ENCODE measurements at regions not wholly inside any gene's neighbourhood (a gene's known extent, or its start where the extent isn't known, plus 50 kb on each side); places are given as distances from the start of the nearest gene placed in this dataset.

DNA sequence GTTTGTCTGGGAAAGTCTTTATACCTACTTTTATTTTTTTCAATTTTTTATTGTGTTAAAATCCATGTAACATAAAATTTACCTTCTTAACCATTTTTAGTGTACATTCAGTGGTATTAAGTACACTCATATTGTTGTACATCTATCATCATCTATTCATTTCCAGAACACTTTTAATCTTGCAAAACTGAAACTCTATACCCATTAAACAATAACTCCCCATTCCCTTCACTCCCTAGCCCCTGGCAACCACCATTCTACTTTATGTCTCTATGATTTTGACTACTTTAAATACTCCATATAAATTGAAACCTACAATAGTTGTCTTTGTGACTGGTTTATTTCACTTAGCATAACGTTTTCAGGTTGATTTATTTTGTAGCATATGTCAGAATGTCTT lies 131.9 kb upstream of the SLC38A2 start:
- Histone ChIP-seq H3K27ac (ENCODE audit: low read depth in 2 of 2, low read length in 1 of 2) (no peak overlapping the region), H3K79me2 (ENCODE audit: insufficient read depth) (no peaks in the 10 kb centered on the region), H3K4me3 (ENCODE audit: low read depth in 2 of 2, low read length in 1 of 2) (no peak overlapping the region), H3K9ac (no peak overlapping the region), H3K9me2 (no peaks in the 10 kb centered on the region), H3K36me3 (replicated peaks in 1 of 2; ENCODE audit: control insufficient read depth in 1 of 2, insufficient read depth in 2 of 2, low read length in 1 of 2) (peaks cover 0 to 26% of the 10 kb centered on the region in 2 experiments), H4K20me1 (ENCODE audit: insufficient read depth) (no peaks in the 10 kb centered on the region), H3K4me1 (ENCODE audit: control insufficient read depth in 1 of 2, insufficient read depth in 2 of 2, low read depth in 1 of 2, low read length in 1 of 2) (no peaks in the 10 kb centered on the region), H3K4me2 (no peak overlapping the region), H2AFZ (ENCODE audit: low read depth) (no peak overlapping the region), H3K27me3 (ENCODE audit: insufficient read depth) (no peaks in the 10 kb centered on the region), H3F3A (replicated peaks; ENCODE audit: insufficient read depth) (no peaks in the 10 kb centered on the region), H3K9me3 (peaks cover 20% of the 10 kb centered on the region; the same call in 1 of the 2 replicates)
- CTCF ChIA-PET, result no interaction called here
- TF ChIP-seq TCF12 (IDR thresholded peaks at IDR 0.05) (no peak), GABPA (IDR thresholded peaks at IDR 0.05; ENCODE audit: low read depth) (no peak), SIN3A (IDR thresholded peaks at IDR 0.05; ENCODE audit: borderline replicate concordance, low read depth, low read length) (no peak), RAD21 (IDR thresholded peaks at IDR 0.05; ENCODE audit: low read length) (no peak)
- TF ChIP-seq, protein P1, sequence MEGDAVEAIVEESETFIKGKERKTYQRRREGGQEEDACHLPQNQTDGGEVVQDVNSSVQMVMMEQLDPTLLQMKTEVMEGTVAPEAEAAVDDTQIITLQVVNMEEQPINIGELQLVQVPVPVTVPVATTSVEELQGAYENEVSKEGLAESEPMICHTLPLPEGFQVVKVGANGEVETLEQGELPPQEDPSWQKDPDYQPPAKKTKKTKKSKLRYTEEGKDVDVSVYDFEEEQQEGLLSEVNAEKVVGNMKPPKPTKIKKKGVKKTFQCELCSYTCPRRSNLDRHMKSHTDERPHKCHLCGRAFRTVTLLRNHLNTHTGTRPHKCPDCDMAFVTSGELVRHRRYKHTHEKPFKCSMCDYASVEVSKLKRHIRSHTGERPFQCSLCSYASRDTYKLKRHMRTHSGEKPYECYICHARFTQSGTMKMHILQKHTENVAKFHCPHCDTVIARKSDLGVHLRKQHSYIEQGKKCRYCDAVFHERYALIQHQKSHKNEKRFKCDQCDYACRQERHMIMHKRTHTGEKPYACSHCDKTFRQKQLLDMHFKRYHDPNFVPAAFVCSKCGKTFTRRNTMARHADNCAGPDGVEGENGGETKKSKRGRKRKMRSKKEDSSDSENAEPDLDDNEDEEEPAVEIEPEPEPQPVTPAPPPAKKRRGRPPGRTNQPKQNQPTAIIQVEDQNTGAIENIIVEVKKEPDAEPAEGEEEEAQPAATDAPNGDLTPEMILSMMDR (IDR thresholded peaks at IDR 0.05), result no peak
- 38% methylated on average over 1 of the region's 1 CpG for WGBS (ENCODE audit: low lambda C conversion rate)
- POLR2A ChIA-PET, result no interaction called here
- DNase-seq, result no peak

DNA sequence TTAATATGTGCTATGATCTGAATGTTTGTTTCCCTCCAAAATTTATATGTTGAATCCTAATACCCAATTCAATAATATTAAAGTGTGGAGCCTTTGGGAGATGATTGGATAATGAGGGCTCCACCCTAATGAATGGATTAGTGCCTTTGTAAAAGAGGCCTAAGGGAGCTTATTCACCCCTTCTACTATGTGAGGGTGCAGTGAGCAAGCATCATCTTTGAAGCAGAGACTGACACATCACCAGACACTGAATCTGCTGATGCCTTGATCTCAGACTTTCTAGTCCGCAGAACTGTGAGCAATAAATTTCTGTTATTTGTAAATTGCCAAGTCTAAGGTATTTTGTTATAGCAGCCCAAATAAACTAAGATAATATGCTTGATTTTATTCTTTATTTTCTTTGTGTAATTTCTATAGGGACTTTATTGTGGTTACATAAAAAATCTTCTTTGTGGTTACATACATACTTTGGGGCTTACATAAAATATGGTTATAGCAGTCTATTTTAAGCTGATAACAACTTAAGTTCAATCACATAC lies 131.1 kb upstream of the SLC38A2 start:
- WGBS (ENCODE audit: low lambda C conversion rate), result 93% methylated on average over 1 of the region's 1 CpG
- H3K27ac ChIP-seq (ENCODE audit: low read depth in 2 of 2, low read length in 1 of 2), result no peak overlapping the region
- ChIA-PET CTCF (no interaction called here), POLR2A (no interaction called here)
- no peaks in the 10 kb centered on the region for H3F3A ChIP-seq (replicated peaks; ENCODE audit: insufficient read depth)
- no peaks in the 10 kb centered on the region for H3K9me2 ChIP-seq
- peaks cover 0 to 26% of the 10 kb centered on the region in 2 experiments for H3K36me3 ChIP-seq (replicated peaks in 1 of 2; ENCODE audit: control insufficient read depth in 1 of 2, insufficient read depth in 2 of 2, low read length in 1 of 2)
- H3K79me2 ChIP-seq (ENCODE audit: insufficient read depth), result no peaks in the 10 kb centered on the region
- H4K20me1 ChIP-seq (ENCODE audit: insufficient read depth), result no peaks in the 10 kb centered on the region
- H3K4me1 ChIP-seq (ENCODE audit: control insufficient read depth in 1 of 2, insufficient read depth in 2 of 2, low read depth in 1 of 2, low read length in 1 of 2), result no peaks in the 10 kb centered on the region
- no peak overlapping the region for H3K9ac ChIP-seq
- H3K4me2 ChIP-seq, result no peak overlapping the region
- TF ChIP-seq GABPA (IDR thresholded peaks at IDR 0.05; ENCODE audit: low read depth), result no peak
- no peak for TF ChIP-seq TEAD4 (IDR thresholded peaks at IDR 0.05; ENCODE audit: borderline replicate concordance, insufficient read depth)
- TF ChIP-seq, protein P2, sequence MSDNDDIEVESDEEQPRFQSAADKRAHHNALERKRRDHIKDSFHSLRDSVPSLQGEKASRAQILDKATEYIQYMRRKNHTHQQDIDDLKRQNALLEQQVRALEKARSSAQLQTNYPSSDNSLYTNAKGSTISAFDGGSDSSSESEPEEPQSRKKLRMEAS (IDR thresholded peaks at IDR 0.05; ENCODE audit: low read depth), result no peak
- no peak overlapping the region for H3K4me3 ChIP-seq (ENCODE audit: low read depth in 2 of 2, low read length in 1 of 2)
- H2AFZ ChIP-seq (ENCODE audit: low read depth), result no peak overlapping the region
- H3K9me3 ChIP-seq, result peaks cover 20% of the 10 kb centered on the region; the same call in 1 of the 2 replicates
- no peak for DNase-seq
- no peaks in the 10 kb centered on the region for H3K27me3 ChIP-seq (ENCODE audit: insufficient read depth)

DNA sequence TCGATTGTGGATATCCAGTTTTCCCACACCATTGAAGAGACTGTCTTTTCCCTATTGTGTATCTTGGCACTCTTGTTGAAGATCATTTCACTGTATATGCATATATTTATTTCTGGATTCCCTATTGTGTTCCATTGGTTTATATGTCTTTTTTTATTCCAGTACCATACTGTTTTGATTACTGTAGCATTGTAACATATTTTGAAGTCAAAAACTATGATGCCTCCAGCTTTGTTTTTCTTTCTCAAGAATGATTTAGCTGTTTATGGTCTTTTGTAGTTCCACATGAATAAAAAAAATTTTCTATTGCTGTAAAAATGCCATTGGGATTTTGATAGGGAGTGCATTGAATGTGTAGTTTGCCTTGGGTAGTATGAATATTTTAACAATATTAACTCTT lies 128.1 kb upstream of the SLC38A2 start:
- no peak for DNase-seq
- WGBS (ENCODE audit: low lambda C conversion rate), result 92% methylated on average over 1 of the region's 1 CpG
- no peak overlapping the region for H2AFZ ChIP-seq (ENCODE audit: low read depth)
- H3K4me1 ChIP-seq (ENCODE audit: control insufficient read depth in 1 of 2, insufficient read depth in 2 of 2, low read depth in 1 of 2, low read length in 1 of 2), result no peaks in the 10 kb centered on the region
- H4K20me1 ChIP-seq (ENCODE audit: insufficient read depth), result no peaks in the 10 kb centered on the region
- H3F3A ChIP-seq (replicated peaks; ENCODE audit: insufficient read depth), result no peaks in the 10 kb centered on the region
- no peak overlapping the region for H3K9ac ChIP-seq
- ChIA-PET POLR2A (no interaction called here), CTCF (no interaction called here)
- no peak overlapping the region for H3K4me3 ChIP-seq (ENCODE audit: low read depth in 2 of 2, low read length in 1 of 2)
- no peak overlapping the region for H3K4me2 ChIP-seq
- H3K27ac ChIP-seq (ENCODE audit: low read depth in 2 of 2, low read length in 1 of 2), result no peak overlapping the region
- no peaks in the 10 kb centered on the region for H3K9me2 ChIP-seq
- no peaks in the 10 kb centered on the region for H3K27me3 ChIP-seq (ENCODE audit: insufficient read depth)
- no peaks in the 10 kb centered on the region for H3K79me2 ChIP-seq (ENCODE audit: insufficient read depth)
- peaks cover 0 to 14% of the 10 kb centered on the region in 2 experiments for H3K36me3 ChIP-seq (replicated peaks in 1 of 2; ENCODE audit: control insufficient read depth in 1 of 2, insufficient read depth in 2 of 2, low read length in 1 of 2)
- H3K9me3 ChIP-seq, result peaks cover 11% of the 10 kb centered on the region; the same call in 1 of the 2 replicates
- TF ChIP-seq MXI1 (IDR thresholded peaks at IDR 0.05; ENCODE audit: low read depth, low read length), result no peak
- no peak for TF ChIP-seq GABPA (IDR thresholded peaks at IDR 0.05; ENCODE audit: low read depth)
- no peak for TF ChIP-seq TAF1 (IDR thresholded peaks at IDR 0.05; ENCODE audit: borderline replicate concordance, low read depth, low read length)
- TF ChIP-seq FOXJ3 (CRISPR knock-in tag; IDR thresholded peaks at IDR 0.05), result no peak
- TF ChIP-seq TEAD4 (IDR thresholded peaks at IDR 0.05; ENCODE audit: borderline replicate concordance, insufficient read depth), result no peak
- TF ChIP-seq, protein P3, sequence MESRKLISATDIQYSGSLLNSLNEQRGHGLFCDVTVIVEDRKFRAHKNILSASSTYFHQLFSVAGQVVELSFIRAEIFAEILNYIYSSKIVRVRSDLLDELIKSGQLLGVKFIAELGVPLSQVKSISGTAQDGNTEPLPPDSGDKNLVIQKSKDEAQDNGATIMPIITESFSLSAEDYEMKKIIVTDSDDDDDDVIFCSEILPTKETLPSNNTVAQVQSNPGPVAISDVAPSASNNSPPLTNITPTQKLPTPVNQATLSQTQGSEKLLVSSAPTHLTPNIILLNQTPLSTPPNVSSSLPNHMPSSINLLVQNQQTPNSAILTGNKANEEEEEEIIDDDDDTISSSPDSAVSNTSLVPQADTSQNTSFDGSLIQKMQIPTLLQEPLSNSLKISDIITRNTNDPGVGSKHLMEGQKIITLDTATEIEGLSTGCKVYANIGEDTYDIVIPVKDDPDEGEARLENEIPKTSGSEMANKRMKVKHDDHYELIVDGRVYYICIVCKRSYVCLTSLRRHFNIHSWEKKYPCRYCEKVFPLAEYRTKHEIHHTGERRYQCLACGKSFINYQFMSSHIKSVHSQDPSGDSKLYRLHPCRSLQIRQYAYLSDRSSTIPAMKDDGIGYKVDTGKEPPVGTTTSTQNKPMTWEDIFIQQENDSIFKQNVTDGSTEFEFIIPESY (IDR thresholded peaks at IDR 0.05; ENCODE audit: borderline replicate concordance, low read depth), result no peak
- TF ChIP-seq JUND (IDR thresholded peaks at IDR 0.05), result no peak
- no peak for TF ChIP-seq YY1 (IDR thresholded peaks at IDR 0.05; ENCODE audit: low read depth)
- no peak for TF ChIP-seq GATA2 (CRISPR knock-in tag; IDR thresholded peaks at IDR 0.05)
- TF ChIP-seq, protein P4, sequence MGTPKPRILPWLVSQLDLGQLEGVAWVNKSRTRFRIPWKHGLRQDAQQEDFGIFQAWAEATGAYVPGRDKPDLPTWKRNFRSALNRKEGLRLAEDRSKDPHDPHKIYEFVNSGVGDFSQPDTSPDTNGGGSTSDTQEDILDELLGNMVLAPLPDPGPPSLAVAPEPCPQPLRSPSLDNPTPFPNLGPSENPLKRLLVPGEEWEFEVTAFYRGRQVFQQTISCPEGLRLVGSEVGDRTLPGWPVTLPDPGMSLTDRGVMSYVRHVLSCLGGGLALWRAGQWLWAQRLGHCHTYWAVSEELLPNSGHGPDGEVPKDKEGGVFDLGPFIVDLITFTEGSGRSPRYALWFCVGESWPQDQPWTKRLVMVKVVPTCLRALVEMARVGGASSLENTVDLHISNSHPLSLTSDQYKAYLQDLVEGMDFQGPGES (IDR thresholded peaks at IDR 0.05; ENCODE audit: low read depth, low read length), result no peak
- TF ChIP-seq RAD21 (IDR thresholded peaks at IDR 0.05; ENCODE audit: low read length), result no peak
- TF ChIP-seq, protein P5, sequence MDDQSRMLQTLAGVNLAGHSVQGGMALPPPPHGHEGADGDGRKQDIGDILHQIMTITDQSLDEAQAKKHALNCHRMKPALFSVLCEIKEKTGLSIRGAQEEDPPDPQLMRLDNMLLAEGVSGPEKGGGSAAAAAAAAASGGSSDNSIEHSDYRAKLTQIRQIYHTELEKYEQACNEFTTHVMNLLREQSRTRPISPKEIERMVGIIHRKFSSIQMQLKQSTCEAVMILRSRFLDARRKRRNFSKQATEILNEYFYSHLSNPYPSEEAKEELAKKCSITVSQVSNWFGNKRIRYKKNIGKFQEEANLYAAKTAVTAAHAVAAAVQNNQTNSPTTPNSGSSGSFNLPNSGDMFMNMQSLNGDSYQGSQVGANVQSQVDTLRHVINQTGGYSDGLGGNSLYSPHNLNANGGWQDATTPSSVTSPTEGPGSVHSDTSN (IDR thresholded peaks at IDR 0.05), result no peak
- TF ChIP-seq RCOR1 (IDR thresholded peaks at IDR 0.05; ENCODE audit: low read length), result no peak
